ENCODE measurements at regions not wholly inside any gene's neighbourhood (a gene's known extent, or its start where the extent isn't known, plus 50 kb on each side); places are given as distances from the start of the nearest gene placed in this dataset.

DNA sequence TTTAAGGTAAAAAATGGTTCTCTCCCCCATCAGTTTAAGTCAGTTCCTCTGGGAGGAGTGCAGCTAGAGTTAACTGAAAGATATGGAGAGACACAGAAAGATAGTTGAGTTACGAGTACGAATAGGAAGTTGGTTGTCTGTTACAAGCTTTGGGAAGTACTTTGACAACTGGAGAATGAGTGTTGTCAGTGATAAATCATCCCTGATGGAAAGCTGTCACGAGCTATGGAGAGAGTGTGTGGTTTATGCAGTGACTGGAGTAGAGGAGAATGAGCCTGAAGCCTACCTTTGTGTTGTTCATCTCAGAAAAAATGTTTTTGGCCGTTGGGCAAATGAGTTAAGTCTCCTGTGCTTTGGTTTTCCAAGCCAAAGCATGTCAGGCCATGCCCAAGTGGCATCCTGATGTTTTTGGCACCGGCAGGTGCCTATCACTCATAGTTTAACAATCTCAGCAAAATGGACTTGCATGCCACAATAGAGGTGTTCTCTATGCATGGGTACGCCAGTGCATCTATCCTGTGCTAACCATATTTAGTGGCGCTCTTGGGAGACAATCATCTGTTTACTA is 350.2 kb downstream of the IRS2 start:
- Histone ChIP-seq H3K9me3 (no peaks in the 10 kb centered on the region), H3K4me3 (ENCODE audit: low read depth in 1 of 2, low read length in 1 of 2) (no peak overlapping the region), H3K4me1 (ENCODE audit: control insufficient read depth in 1 of 2, insufficient read depth in 1 of 2, low read depth in 1 of 2, low read length in 1 of 2) (peaks cover 11 to 31% of the 10 kb centered on the region in 2 experiments), H3K27ac (no peak overlapping the region), H3K27me3 (no peaks in the 10 kb centered on the region), H3K36me3 (no peaks in the 10 kb centered on the region)
- TF ChIP-seq, protein P1, sequence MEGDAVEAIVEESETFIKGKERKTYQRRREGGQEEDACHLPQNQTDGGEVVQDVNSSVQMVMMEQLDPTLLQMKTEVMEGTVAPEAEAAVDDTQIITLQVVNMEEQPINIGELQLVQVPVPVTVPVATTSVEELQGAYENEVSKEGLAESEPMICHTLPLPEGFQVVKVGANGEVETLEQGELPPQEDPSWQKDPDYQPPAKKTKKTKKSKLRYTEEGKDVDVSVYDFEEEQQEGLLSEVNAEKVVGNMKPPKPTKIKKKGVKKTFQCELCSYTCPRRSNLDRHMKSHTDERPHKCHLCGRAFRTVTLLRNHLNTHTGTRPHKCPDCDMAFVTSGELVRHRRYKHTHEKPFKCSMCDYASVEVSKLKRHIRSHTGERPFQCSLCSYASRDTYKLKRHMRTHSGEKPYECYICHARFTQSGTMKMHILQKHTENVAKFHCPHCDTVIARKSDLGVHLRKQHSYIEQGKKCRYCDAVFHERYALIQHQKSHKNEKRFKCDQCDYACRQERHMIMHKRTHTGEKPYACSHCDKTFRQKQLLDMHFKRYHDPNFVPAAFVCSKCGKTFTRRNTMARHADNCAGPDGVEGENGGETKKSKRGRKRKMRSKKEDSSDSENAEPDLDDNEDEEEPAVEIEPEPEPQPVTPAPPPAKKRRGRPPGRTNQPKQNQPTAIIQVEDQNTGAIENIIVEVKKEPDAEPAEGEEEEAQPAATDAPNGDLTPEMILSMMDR (IDR thresholded peaks at IDR 0.05): no peak

DNA sequence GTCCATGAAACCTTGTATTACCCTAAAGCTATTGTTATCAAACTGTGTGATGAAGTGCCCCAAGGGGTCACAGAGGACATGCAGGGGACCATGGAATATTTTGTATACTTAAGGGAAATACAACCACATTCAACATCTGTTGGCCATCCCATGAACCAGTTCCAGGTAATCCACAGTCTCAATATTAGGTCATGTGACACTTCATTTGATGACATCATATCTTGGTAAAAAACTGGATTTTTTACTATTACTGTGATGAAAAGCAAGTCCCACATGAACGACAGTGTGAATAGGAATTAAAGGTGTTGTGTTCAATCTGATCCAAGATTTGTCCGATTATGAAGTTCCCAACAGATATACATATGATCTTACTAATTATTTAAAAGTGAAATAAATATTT is 355.2 kb downstream of the IRS2 start:
- H3K27me3 ChIP-seq: no peaks in the 10 kb centered on the region
- TF ChIP-seq, protein P1 (IDR thresholded peaks at IDR 0.05): no peak
- peaks cover 12 to 15% of the 10 kb centered on the region in 2 experiments for H3K4me1 ChIP-seq (ENCODE audit: control insufficient read depth in 1 of 2, insufficient read depth in 1 of 2, low read depth in 1 of 2, low read length in 1 of 2)
- no peak overlapping the region for H3K4me3 ChIP-seq (ENCODE audit: low read depth in 1 of 2, low read length in 1 of 2)
- no peak overlapping the region for H3K27ac ChIP-seq
- no peaks in the 10 kb centered on the region for H3K36me3 ChIP-seq
- H3K9me3 ChIP-seq: no peaks in the 10 kb centered on the region

- no peaks in the 10 kb centered on the region for H3K9me3 ChIP-seq
- TF ChIP-seq, protein P1 (IDR thresholded peaks at IDR 0.05): no peak
Measured at GRCh38 chr13:109428146-109428545, 358.2 kb downstream of the IRS2 start.

DNA sequence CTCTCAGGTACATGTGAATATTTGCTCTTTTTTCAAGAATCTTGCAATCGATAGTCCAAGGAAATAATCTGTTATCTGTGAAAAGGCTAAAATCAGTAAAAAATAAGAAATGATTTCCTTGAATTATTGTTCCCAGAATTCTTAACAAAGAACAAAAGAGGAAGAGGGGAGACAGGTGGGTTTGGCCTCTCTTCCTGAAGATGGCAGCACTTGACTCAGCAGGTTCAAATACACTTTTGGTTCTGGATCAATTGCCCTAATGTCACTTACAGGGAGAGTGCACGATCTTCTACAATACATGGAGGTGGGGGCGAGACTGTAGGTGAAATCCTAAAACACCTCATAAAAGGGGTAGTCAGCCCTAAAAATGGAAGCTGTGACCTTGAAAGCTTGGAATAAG is 358.7 kb downstream of the IRS2 start:
- Histone ChIP-seq H3K4me3 (ENCODE audit: low read depth in 1 of 2, low read length in 1 of 2) (no peak overlapping the region), H3K4me1 (ENCODE audit: control insufficient read depth in 1 of 2, insufficient read depth in 1 of 2, low read depth in 1 of 2, low read length in 1 of 2) (peaks cover 12 to 18% of the 10 kb centered on the region in 2 experiments), H3K27ac (no peak overlapping the region), H3K9me3 (no peaks in the 10 kb centered on the region), H3K27me3 (no peaks in the 10 kb centered on the region), H3K36me3 (no peaks in the 10 kb centered on the region)
- TF ChIP-seq, protein P1 (IDR thresholded peaks at IDR 0.05): no peak

More at GRCh38 chr13:109428146-109428545, 358.2 kb downstream of the IRS2 start:
- no peak overlapping the region for H3K4me3 ChIP-seq (ENCODE audit: low read depth in 1 of 2, low read length in 1 of 2)
- no peaks in the 10 kb centered on the region for H3K27me3 ChIP-seq
- peaks cover 12 to 15% of the 10 kb centered on the region in 2 experiments for H3K4me1 ChIP-seq (ENCODE audit: control insufficient read depth in 1 of 2, insufficient read depth in 1 of 2, low read depth in 1 of 2, low read length in 1 of 2)
- H3K36me3 ChIP-seq: no peaks in the 10 kb centered on the region
- no peak overlapping the region for H3K27ac ChIP-seq

- H3K9me3 ChIP-seq: no peaks in the 10 kb centered on the region
- H3K36me3 ChIP-seq: no peaks in the 10 kb centered on the region
- H3K27me3 ChIP-seq: no peaks in the 10 kb centered on the region
- TF ChIP-seq, protein P1 (IDR thresholded peaks at IDR 0.05): no peak
- H3K27ac ChIP-seq: no peak overlapping the region
- peaks cover 12 to 23% of the 10 kb centered on the region in 2 experiments for H3K4me1 ChIP-seq (ENCODE audit: control insufficient read depth in 1 of 2, insufficient read depth in 1 of 2, low read depth in 1 of 2, low read length in 1 of 2)
- no peak overlapping the region for H3K4me3 ChIP-seq (ENCODE audit: low read depth in 1 of 2, low read length in 1 of 2)
Measured at GRCh38 chr13:109427148-109427547, 359.2 kb downstream of the IRS2 start.

DNA sequence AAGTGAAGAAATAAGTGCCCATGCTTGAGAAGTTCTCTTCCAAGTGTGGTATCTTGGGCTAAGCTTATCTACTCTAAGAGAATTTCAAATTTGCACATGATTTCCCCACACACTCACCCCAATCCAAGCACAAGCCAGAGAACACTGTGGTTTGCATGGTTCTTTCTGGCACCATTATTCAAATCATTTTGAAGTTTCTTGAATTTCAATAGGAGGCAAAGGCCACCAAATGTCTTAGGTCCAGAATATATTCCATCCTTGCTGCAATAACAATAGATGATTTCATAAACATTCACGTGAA is 359.7 kb downstream of the IRS2 start:
- no peaks in the 10 kb centered on the region for H3K27me3 ChIP-seq
- no peak overlapping the region for H3K4me3 ChIP-seq (ENCODE audit: low read depth in 1 of 2, low read length in 1 of 2)
- peak overlapping the region; percentile 50 for H3K27ac ChIP-seq
- H3K9me3 ChIP-seq: no peaks in the 10 kb centered on the region
- TF ChIP-seq, protein P1 (IDR thresholded peaks at IDR 0.05): no peak
- H3K4me1 ChIP-seq (ENCODE audit: control insufficient read depth in 1 of 2, insufficient read depth in 1 of 2, low read depth in 1 of 2, low read length in 1 of 2): peaks cover 12 to 28% of the 10 kb centered on the region in 2 experiments
- H3K36me3 ChIP-seq: no peaks in the 10 kb centered on the region

Measured in neutrophil (primary cell).